MM.1S (cell line): ENCODE measurements at regions not wholly inside any gene's neighbourhood (a gene's known extent, or its start where the extent isn't known, plus 50 kb on each side); places are given as distances from the start of the nearest gene placed in this dataset.

Experiments used
- CTCF ChIP-seq: fragments of 300-600 bp; sonication (generic); IDR thresholded peaks from 2 replicates; pipeline ENCODE4 v1.5.1; 2016; ENCODE audit warnings: antibody characterized with exemption, low read length, mixed read lengths
- EZH2 ChIP-seq: fragments of 300-600 bp; sonication (generic); optimal IDR thresholded peaks from 2 replicates; pipeline ENCODE3; 2017; ENCODE audit warnings: low read depth, mild to moderate bottlenecking, antibody characterized with exemption, low read length, mixed read lengths

DNA sequence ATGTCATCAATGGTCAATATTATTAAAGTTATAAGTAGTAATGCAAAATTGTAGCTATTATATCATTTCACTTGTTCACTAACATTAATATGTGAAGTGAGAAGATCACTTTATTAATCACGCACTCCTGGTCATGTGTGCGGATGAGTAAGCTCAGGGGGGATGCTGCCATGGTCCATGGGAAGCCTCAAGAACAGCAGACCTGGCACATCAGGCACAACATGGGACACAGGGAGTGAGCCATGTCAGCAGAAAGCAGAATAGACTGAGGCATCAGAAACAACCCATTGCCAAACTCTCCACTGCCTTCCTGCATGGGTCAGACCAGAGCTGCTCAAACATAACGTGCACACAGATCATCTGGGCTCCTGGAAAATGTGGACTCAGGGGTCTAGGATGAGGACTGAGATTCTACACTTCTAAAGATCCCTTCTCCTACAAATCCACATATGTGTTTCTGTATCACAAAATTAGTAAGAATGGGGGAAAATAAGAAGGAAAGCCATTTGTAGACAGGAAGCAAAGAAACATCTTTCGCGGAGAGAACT, 63.8 kb upstream of the VPREB1 start:
- no peak for TF ChIP-seq CTCF
- no peak for TF ChIP-seq EZH2
